SK-N-MC (cell line): ENCODE measurements at regions not wholly inside any gene's neighbourhood (a gene's known extent, or its start where the extent isn't known, plus 50 kb on each side); places are given as distances from the start of the nearest gene placed in this dataset.

Experiments
- EZH2 ChIP-seq: fragments of 200-600 bp; sonication (generic); IDR thresholded peaks from one replicate; pipeline ENCODE4 v1.6.1; 2017; ENCODE audit warnings: antibody characterized with exemption
- POLR2AphosphoS5 ChIP-seq: IDR thresholded peaks from 2 replicates; pipeline ENCODE4 v1.6.1; 2012; ENCODE audit warnings: mild to moderate bottlenecking, low read depth, low read length, borderline replicate concordance

DNA sequence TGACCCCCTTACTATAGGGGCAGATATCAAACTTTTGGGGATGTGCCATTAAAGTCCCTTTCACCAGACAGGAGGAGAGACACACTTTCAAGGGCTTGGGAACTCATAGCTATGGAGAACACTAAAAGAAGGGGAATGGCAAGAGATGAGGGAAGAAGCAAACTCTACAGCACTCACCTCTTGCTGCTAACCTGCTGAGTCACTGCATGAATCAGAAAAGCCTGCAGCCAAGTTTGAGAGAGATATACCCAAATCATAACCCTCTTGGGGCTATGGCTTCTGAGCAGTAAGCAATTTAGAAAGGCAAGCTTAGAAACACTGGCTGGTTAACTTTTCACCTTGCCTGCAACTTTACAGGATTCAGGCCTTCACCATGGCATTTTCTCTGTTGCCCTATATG is 1028.0 kb downstream of the UQCRFS1 start:
- TF ChIP-seq POLR2AphosphoS5 (no peak), EZH2 (no peak)
